GM12892 (cell line): ENCODE measurements at regions not wholly inside any gene's neighbourhood (a gene's known extent, or its start where the extent isn't known, plus 50 kb on each side); places are given as distances from the start of the nearest gene placed in this dataset.

Experiments
- POLR2A ChIP-seq: IDR thresholded peaks from 2 replicates; pipeline ENCODE4 v1.6.1; 2011; ENCODE audit warnings: low read depth, low read length, control low read depth
- TAF1 ChIP-seq: IDR thresholded peaks from 2 replicates; pipeline ENCODE4 v1.6.1; 2011; ENCODE audit warnings: low read depth, mild to moderate bottlenecking, control low read depth, low read length, borderline replicate concordance

DNA sequence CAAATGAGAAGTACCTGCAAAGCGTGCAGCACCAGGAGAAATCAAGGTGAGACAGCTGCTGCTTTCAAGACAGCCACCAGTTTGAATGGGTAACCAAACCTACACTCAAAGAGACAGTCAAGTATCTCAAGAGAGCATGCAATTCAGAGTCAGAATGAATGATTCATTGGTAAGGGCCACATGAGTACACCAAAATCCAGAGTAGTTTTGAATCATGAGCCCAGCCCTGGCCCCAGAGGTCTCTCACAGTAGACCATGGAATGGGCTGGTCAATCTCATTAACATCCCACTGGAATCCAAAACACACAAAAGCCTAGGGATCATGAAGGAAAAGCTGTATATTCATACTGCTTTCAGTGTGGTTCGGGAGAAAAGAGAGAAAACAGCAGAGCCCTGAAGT lies 242.8 kb downstream of the TBL1XR1 start:
- TF ChIP-seq POLR2A (no peak), TAF1 (no peak)
